ACHN (cell line): ENCODE measurements at regions not wholly inside any gene's neighbourhood (a gene's known extent, or its start where the extent isn't known, plus 50 kb on each side); places are given as distances from the start of the nearest gene placed in this dataset.
A peak's percentile ranks its signal among the peaks of the same experiment; 100 is the strongest.
"Not testable (repeated sequence)": the region's sequence is repeated elsewhere in the genome, so short reads cannot be mapped to it uniquely, and the experiment has no call there.

Experiments used
- DNase-seq: peaks from one replicate; pipeline ENCODE4 v3.0.0-alpha.2; 2015
- in situ Hi-C: cut with HindIII; loops from 2 replicates; pipeline ENCODE4 v1.10.0; 2017; ENCODE audit warnings: low sequenced_read_pairs, low pct_ligation_motif_present, low pct_unique_long_range_greater_than_20kb

- no peak for DNase-seq
These were observed 111.6 kb downstream of the MAGEE2 start for GRCh38 chrX:75673468-75673867.

DNA sequence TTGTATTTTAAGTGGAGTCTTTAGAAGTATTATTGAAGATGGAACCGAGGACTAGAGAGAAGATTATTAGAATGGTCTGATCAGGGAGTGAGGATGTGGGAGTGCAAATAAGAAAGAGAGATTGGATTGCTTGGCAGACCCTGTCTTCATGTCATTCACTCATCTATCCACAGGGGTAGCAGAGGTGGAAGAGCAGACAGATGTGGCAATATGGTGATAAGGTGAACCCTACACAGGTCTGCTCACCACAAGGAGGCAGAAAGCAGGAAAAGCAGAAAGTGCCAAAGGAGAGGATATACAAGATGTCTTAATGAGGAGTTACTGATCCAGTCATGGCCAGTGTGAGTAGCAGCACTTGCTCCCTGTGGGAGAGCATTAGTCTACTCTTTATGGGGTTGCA, 129.4 kb downstream of the MAGEE2 start:
- DNase-seq = no peak
- in situ Hi-C loops = no loop called here

More at GRCh38 chrX:75673468-75673867, 111.6 kb downstream of the MAGEE2 start:
- in situ Hi-C loops = no loop called here

DNA sequence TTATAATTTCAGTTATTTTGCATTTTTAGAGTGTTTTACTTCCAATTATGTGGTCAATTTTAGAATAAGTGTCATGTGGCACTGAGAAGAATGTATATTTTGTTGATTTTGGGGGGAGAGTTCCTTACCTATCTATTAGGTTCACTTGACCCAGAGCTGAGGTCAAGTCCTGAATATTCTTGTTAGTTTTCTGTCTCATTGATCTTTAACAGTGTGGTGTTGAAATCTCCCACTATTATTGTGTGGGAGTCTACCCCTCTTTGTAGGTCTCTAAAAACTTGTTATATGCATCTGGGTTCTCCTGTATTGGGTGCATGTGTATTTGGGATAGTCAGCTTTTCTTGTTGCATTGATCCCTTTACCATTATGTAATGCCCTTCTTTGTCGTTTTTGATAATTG, 127.0 kb upstream of the ZDHHC15 start:
- DNase-seq = no peak
- in situ Hi-C loops = no loop called here

GRCh38 chrX:75648803-75649588, 126.2 kb upstream of the ZDHHC15 start:
- DNase-seq = no peak
- in situ Hi-C loops = no loop called here

DNA sequence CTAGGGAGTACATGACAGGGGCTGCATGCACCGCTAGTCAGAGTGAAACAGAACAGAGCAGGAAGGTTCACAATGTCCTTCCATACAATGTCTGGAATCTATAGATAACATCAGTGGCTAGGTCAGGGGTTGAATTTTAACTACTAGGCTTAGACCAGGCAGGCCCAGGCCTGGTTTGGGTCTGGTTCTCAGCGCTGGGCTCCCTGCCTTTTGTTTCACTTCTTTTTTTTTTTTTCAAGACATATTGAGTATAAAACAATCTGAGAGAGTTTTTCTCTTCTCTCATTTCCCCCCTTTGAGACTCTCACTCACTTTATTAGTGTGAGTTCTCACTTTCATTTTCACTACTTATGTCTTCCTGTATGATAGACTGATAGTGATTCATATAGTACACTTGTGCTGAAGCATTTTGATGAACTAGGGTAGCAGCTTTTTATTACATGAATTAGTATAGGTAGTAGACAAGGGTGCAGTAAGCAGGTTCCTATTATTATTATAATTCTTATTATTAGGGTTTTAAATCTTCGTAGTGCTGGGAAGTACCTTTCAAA, 120.0 kb upstream of the ZDHHC15 start:
- in situ Hi-C loops = no loop called here
- DNase-seq = no peak

DNA sequence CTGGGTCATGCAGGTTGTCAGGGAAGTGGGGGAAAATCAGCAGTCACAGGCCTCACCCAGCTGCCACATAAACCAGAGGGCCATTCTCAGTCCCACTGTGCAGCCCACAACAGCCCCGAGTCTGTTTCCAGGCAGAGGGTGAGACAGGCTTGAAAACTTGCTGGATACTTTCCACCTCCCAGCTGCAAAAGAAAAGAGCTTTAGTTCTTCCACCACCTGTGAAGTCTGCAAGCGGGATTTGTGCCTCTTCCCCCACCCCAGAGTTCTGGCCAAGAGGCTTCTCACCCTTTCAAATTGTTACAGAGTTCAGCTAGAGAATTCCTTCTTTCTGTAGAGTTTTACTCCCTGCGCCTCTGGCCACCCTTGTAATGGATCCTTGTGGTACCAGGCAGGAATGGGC, 115.5 kb upstream of the ZDHHC15 start:
- DNase-seq = no peak
- in situ Hi-C loops = no loop called here

- no peak for DNase-seq
- in situ Hi-C loops = no loop called here
These were observed 102.4 kb upstream of the ZDHHC15 start for GRCh38 chrX:75625232-75625631.

DNA sequence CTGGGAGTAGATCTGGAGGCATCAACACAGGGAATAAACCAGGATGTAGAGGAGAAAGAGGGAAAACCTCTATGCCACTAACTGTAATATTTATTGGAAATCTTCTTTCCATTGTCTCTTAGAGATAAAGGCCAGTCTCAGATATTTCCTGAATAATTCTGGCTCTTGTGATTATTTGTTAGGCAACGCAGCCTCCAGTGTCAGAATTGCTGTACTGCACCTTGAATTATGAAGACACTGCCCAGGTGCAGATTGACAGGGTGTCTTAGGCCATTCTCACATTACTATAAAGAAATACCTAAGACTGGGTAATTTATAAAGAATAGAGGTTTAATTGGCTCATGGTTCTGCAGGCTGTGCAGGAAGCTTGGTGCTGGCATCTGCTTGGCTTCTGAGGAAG, 100.7 kb upstream of the ZDHHC15 start:
- in situ Hi-C loops = no loop called here
- DNase-seq = no peak

GRCh38 chrX:75609406-75609805, 86.6 kb upstream of the ZDHHC15 start:
- DNase-seq = no peak
- in situ Hi-C loops = no loop called here

DNA sequence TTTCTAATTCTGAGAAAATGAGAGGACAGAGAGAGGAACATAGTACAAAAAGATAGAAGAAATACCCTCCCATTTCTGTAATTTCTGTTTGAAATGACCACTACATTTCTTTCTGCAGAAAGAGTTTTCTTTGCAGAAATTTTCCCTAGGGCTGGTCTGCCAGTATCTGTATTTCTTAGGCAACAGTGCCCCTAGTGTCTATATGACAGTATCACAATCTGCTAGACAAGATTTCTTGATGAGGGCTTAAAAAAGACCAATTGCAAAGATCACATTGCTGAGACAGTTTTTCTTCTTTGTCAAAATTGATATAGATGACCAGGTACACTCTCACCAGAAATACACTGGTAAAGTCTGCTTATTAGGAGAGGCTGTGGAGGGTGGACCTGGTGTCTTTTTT, 81.0 kb upstream of the ZDHHC15 start:
- DNase-seq = peak; percentile 20
- in situ Hi-C loops = no loop called here

GRCh38 chrX:75602022-75602421, 79.2 kb upstream of the ZDHHC15 start:
- DNase-seq, in situ Hi-C loops: not testable (repeated sequence)

DNA sequence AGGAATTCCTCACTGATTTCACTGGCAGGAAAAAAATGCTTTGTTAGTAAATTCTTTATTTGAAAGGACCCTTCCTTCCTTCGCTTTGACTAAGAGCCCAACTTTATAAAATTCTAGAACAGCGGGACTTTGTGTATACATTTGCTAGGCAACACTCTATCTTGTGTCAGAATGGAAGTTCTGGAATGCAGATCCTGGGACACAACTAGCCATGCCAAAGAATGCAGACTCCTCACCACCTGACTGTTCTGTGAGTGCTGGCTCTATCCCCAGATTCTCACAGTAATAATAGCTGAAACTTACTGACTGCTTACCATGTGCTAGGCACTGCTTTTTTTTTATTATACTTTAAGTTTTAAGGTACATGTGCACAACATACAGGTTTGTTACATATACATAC, 73.3 kb upstream of the ZDHHC15 start:
- in situ Hi-C loops = no loop called here
- DNase-seq = no peak

DNA sequence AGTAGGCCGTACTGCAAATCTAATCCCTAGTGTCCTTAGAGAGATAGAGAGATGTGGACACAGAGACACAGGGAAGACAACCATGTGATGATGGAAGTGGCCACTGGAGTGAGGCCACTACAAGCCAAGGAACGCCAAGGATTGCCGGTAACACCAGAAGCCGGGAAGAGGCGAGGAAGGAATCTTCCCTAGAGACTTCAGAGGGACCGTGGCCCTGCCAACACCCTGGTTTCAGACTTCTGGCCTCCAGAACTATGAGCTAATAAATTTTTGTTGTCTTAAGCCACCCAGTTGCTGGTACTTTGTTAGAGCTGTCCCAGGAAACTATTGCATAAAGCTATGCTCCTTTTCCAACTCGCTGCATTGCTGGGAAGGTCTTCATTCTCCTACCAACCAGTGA, 70.3 kb upstream of the ZDHHC15 start:
- DNase-seq, in situ Hi-C loops: not testable (repeated sequence)

GRCh38 chrX:75582511-75582910, 59.7 kb upstream of the ZDHHC15 start:
- in situ Hi-C loops = no loop called here
- DNase-seq = no peak
